GM23338 (cell line): ENCODE measurements at regions not wholly inside any gene's neighbourhood (a gene's known extent, or its start where the extent isn't known, plus 50 kb on each side); places are given as distances from the start of the nearest gene placed in this dataset.

Experiments used
- ATAC-seq: fragments of 200-7000 bp; cut with Tn5 transposase; 3 replicates; pipeline ENCODE4 v1.9.1; 2020
- DNase-seq: peaks from one replicate; pipeline ENCODE4 v3.0.0-alpha.2; 2015; ENCODE audit warnings: low spot score
- H2AFZ ChIP-seq: fragments of 200-600 bp; sonication (generic); 2 replicates; pipeline ENCODE4 v1.8.0; 2016; ENCODE audit warnings: antibody characterized with exemption, mild to moderate bottlenecking, moderate library complexity
- H3F3A ChIP-seq: fragments of 200-600 bp; sonication (generic); replicated peaks from 2 replicates; pipeline ENCODE4 v1.8.0; 2017; ENCODE audit warnings: antibody characterized with exemption, mixed run types, low read depth
- H3K27ac ChIP-seq: fragments of 200-600 bp; sonication (generic); 2 replicates; pipeline ENCODE4 v1.6.1; 2016; ENCODE audit warnings: low read depth
- H3K27me3 ChIP-seq: fragments of 200-600 bp; sonication (generic); 2 replicates; pipeline ENCODE4 v1.8.0; 2016; ENCODE audit warnings: mild to moderate bottlenecking, mixed run types, moderate library complexity; ENCODE audit not compliant: insufficient read depth
- H3K36me3 ChIP-seq: fragments of 200-600 bp; sonication (generic); 2 replicates; pipeline ENCODE4 v1.8.0; 2016; ENCODE audit warnings: mild to moderate bottlenecking; ENCODE audit not compliant: insufficient read depth
- H3K4me1 ChIP-seq: fragments of 200-600 bp; sonication (generic); 2 replicates; pipeline ENCODE4 v1.8.0; 2016; ENCODE audit warnings: mild to moderate bottlenecking, moderate library complexity; ENCODE audit not compliant: insufficient read depth
- H3K4me2 ChIP-seq: fragments of 200-600 bp; sonication (generic); 2 replicates; pipeline ENCODE4 v1.7.1; 2017; ENCODE audit warnings: mixed run types
- H3K4me3 ChIP-seq: fragments of 200-600 bp; sonication (generic); 2 replicates; pipeline ENCODE4 v1.6.1; 2016; ENCODE audit warnings: mixed run types
- H3K79me2 ChIP-seq: fragments of 200-600 bp; sonication (generic); replicated peaks from 2 replicates; pipeline ENCODE4 v1.8.0; 2017; ENCODE audit warnings: mild to moderate bottlenecking; ENCODE audit not compliant: insufficient read depth
- H3K9me2 ChIP-seq: fragments of 200-600 bp; sonication (generic); 2 replicates; pipeline ENCODE4 v1.8.0; 2017; ENCODE audit not compliant: insufficient read depth
- H4K20me1 ChIP-seq: fragments of 200-600 bp; sonication (generic); replicated peaks from 2 replicates; pipeline ENCODE4 v1.8.0; 2017; ENCODE audit warnings: mild to moderate bottlenecking; ENCODE audit not compliant: insufficient read depth
- H3K27ac Mint-ChIP-seq: 2 replicates; pipeline ENCODE4 v1.8.0; 2020; ENCODE audit warnings: inconsistent platforms, mild to moderate bottlenecking, moderate library complexity, mixed read lengths
- H3K27me3 Mint-ChIP-seq: 3 replicates; pipeline ENCODE4 v1.8.0; 2022; ENCODE audit warnings: low read depth, mild to moderate bottlenecking, moderate library complexity, mixed read lengths, inconsistent platforms; ENCODE audit not compliant: insufficient read depth, poor library complexity
- H3K36me3 Mint-ChIP-seq: 3 replicates; pipeline ENCODE4 v1.8.0; 2021; ENCODE audit warnings: low read depth, mild to moderate bottlenecking, inconsistent platforms, moderate library complexity, mixed read lengths
- H3K4me1 Mint-ChIP-seq: 3 replicates; pipeline ENCODE4 v1.8.0; 2020; ENCODE audit warnings: mild to moderate bottlenecking, inconsistent platforms, mixed read lengths
- H3K4me3 Mint-ChIP-seq: 3 replicates; pipeline ENCODE4 v1.8.0; 2021; ENCODE audit warnings: moderate library complexity, mild to moderate bottlenecking, inconsistent platforms, mixed read lengths
- H3K9me3 Mint-ChIP-seq: 3 replicates; pipeline ENCODE4 v1.8.0; 2020; ENCODE audit warnings: moderate library complexity, mild to moderate bottlenecking, inconsistent platforms, mixed read lengths
- CREB1 ChIP-seq: fragments of 250-450 bp; sonication (Bioruptor Pico); IDR thresholded peaks from 2 replicates; pipeline ENCODE4 v1.5.0; 2020; ENCODE audit warnings: low read depth, mild to moderate bottlenecking, moderate library complexity
- EZH2phosphoT487 ChIP-seq: fragments of 200-600 bp; sonication (generic); IDR thresholded peaks from one replicate; pipeline ENCODE4 v1.8.1; 2018; ENCODE audit warnings: antibody characterized with exemption; ENCODE audit not compliant: unreplicated experiment
- NANOG ChIP-seq: IDR thresholded peaks from 2 replicates; pipeline ENCODE4 v1.6.1; 2016; ENCODE audit warnings: antibody characterized with exemption, borderline replicate concordance
- POLR2AphosphoS5 ChIP-seq: IDR thresholded peaks from 2 replicates; pipeline ENCODE4 v1.6.1; 2016; ENCODE audit warnings: antibody characterized with exemption, low read depth
- REST ChIP-seq: IDR thresholded peaks from one replicate; pipeline ENCODE4 v1.6.1; 2018; ENCODE audit warnings: antibody characterized with exemption; ENCODE audit not compliant: unreplicated experiment
- ZNF331 ChIP-seq: fragments of 250-450 bp; sonication (Bioruptor Pico); IDR thresholded peaks from 2 replicates; pipeline ENCODE4 v1.5.0; 2020; ENCODE audit warnings: low read depth, mild to moderate bottlenecking, moderate library complexity
- ZNF462 ChIP-seq: fragments of 250-450 bp; sonication (Bioruptor Pico); IDR thresholded peaks from 2 replicates; pipeline ENCODE4 v1.5.0; 2020; ENCODE audit warnings: mild to moderate bottlenecking, moderate library complexity

GRCh38 chr18:67933271-67933670, 416.8 kb upstream of the DSEL start:
- Mint-ChIP-seq H3K27ac (no peak overlapping the region; the same call in 1 of the 2 replicates), H3K9me3 (peaks cover 1% of the 10 kb centered on the region; the same call in 2 of the 3 replicates)

More at GRCh38 chr18:67933271-67933670, 416.8 kb upstream of the DSEL start:
- Histone ChIP-seq H3K27ac (no peak overlapping the region), H3K79me2 (no peaks in the 10 kb centered on the region), H3F3A (no peaks in the 10 kb centered on the region), H2AFZ (no peak overlapping the region), H3K36me3 (no peaks in the 10 kb centered on the region), H3K4me1 (no peaks in the 10 kb centered on the region), H3K4me2 (no peak overlapping the region), H3K27me3 (no peaks in the 10 kb centered on the region), H4K20me1 (no peaks in the 10 kb centered on the region), H3K4me3 (no peak overlapping the region), H3K9me2 (no peaks in the 10 kb centered on the region; the same call in 1 of the 2 replicates)
- H3K27me3 Mint-ChIP-seq: no peaks in the 10 kb centered on the region
- no peak for TF ChIP-seq REST
- no peak for TF ChIP-seq ZNF462 (CRISPR knock-in tag)
- no peak for TF ChIP-seq POLR2AphosphoS5
- TF ChIP-seq NANOG: no peak
- no peak for TF ChIP-seq CREB1 (CRISPR knock-in tag)
- no peak for TF ChIP-seq ZNF331 (CRISPR knock-in tag)
- TF ChIP-seq EZH2phosphoT487: no peak
- ATAC-seq: no peak
- DNase-seq: no peak
- H3K36me3 Mint-ChIP-seq: no peaks in the 10 kb centered on the region
- H3K4me1 Mint-ChIP-seq: no peaks in the 10 kb centered on the region
- no peak overlapping the region for H3K4me3 Mint-ChIP-seq
